HG02759 (cell line): ENCODE measurements at regions not wholly inside any gene's neighbourhood (a gene's known extent, or its start where the extent isn't known, plus 50 kb on each side); places are given as distances from the start of the nearest gene placed in this dataset.

ENCODE experiments used
- ATAC-seq: cut with Tn5 transposase; IDR thresholded peaks from one replicate; pipeline ENCODE4 v1.9.1; 2021; ENCODE audit warnings: mild to moderate bottlenecking, moderate library complexity; ENCODE audit not compliant: unreplicated experiment

DNA sequence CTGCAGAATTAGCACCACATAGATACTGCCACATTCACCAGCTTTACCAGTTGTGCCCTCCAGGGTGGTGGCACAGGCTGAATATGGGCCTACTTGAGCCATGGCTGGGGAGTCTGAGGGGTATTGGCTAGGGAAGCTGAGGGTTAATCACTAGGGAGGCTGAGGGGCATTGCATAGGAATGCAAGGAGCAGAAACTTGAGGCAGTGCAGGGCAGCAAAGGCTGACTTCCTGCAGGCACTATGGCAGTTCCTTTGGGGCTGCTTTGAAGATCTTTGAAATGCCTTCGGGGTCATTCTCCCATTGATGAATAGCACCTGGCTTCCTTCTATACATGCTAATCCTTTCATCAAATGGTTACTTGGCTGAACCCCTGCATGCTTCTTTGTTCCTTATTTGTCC is 171.5 kb downstream of the RCN1 start:
- ATAC-seq, result no peak

DNA sequence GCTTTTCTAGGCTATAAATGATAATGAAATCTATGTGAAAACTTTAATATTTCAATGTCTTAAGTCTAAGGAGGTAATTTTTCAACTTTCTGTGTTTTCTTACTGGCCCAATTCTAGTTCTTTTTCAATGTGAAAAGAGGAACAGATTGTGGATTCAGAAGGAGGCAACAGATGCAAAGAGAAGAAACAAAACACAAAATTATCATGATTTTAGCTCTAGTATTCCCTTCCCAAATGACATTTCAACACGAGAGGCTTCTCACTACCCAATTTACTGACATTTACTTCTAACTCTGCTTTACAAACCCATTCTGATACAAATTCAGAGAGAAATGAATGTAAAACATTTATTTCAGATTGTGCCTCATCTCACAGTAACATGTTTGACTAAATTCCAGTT is 169.4 kb downstream of the WT1 start:
- no peak for ATAC-seq

DNA sequence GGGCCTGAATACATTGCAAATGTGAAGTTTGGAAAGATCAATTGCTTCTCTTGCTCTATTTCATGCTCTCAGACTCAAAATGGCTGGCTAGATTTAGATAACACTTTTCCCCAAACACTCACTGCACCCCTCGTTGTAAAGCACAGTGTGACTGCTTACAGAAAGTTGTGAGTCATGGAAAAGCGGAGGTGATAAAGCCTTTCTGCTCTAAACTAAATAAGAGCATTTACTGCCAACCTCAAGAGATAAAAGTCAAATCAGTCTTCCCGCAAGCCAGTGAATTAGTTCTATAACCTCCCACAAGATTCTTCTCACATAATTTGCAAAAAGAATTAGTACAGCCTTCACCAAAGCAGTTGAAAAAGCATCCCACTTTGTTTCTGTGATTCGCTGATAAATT is 168.7 kb downstream of the WT1 start:
- ATAC-seq, result no peak

- ATAC-seq, result no peak
These were observed 167.6 kb downstream of the WT1 start for GRCh38 chr11:32267679-32268187.

DNA sequence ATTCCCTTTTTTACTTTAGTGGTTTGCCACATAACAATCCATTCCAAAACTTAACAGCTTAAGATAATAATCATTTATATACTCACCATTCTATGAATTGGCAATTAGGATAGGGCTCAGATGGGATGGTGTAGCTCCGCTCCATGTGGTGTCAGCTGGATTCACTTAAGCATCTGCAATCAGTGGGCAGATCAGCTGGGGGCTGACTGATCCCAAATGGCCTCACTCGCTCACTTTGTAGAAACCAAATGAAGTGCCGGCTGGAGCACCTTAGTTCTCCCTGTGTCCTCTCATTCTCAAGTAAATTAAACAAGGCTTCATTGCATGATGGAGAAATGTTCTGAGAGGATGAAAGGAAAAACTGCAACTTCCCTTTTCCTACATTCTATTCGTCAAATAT is 161.4 kb downstream of the WT1 start:
- no peak for ATAC-seq

DNA sequence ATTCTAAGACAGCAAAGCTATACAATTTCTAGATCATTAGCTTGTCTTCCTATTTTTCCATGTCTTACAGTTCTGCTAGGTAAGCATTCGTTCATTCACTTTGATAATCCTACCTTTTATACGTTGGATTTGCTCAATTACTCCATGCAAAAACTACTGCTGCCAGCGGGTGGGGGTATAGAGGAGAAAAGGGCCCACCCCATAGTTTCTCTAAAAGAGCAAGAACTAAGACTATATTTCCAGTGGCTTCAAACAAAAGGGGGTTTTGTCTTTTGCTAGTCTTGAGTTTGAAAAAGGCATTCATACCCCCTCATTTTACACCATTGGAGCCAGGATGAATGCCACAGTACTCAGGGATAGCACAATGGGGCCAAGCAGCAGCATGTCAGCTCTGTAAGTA is 155.7 kb downstream of the WT1 start:
- no peak for ATAC-seq

DNA sequence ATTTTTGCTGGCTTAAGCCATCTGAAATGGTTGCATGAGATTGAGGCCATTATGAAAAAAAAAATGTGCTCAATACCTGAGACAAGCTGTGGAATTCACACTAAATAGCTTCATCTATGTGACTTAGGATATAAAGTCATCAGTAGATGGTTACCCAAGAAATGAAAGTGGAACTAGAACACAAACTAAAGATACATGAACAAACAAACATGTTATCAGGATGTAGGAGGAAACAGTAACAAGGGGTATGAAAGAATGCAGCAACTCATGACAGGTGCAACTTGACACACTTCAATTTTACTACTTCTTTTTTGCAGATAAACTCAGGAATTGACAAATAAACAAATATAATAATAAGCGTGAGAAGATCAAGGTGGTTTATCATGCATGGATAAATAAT is 155.0 kb downstream of the WT1 start:
- ATAC-seq, result no peak

GRCh38 chr11:32288276-32288675 is 147.1 kb downstream of the WT1 start:
- no peak for ATAC-seq

- ATAC-seq, result no peak
These were observed 145.6 kb downstream of the WT1 start for GRCh38 chr11:32289701-32290100.

DNA sequence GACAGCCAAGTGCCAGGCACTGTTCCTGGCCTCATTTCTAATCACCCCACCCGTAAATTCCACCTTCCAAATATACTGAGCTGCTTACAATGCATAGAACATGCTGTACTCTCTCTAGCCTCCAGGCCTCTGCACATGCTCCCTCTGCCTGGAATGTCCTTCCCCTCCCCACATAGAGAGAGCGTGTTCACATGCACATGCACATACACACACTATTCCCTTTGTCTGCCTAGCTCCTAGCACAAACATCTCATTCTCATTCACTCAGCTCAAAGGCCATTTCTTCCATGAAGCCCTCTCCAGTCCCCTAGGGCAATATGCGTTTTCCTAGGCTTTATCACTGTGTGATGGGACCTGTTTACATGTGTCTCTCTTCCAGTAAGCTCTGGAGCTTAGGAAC is 144.6 kb downstream of the WT1 start:
- ATAC-seq, result no peak

GRCh38 chr11:32297611-32298011 is 137.7 kb downstream of the WT1 start:
- ATAC-seq, result no peak

DNA sequence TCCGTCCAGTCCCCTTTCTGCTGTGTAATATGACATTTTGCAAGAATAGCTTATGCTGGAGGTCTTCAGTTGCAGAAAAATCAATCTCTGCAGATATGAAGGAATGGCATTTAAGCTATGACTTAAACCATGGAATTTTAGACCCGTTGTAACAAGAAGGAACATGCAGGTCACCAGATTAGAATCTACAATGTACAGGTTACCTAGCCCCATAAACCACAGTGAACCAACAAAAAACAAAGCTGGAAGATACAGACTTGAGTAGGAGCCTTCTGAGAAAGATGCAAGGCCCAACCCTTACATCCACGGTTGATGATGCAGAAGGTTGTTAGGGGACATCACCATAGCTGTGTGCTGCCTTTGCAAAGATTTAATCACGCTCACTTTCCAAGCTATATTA is 132.5 kb downstream of the WT1 start:
- ATAC-seq, result no peak

DNA sequence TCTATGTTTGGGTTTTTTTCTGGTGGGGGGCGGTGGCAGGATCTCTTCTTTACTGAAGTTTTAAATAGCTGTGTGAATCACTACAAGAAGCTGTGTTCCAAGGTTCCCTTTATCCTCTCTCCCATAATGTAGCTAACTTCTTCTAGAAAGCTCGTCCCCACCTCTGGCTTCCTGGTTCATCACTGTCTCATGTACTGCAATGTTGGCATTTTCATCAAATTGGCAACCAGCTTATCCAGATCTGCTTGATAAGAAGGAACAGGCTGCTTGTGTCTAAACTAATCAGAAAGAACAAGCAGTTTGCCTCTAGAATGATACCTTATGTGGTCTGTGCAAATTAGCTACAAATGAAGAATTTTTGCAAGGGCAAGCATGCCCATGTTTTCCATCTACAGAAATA is 130.8 kb downstream of the WT1 start:
- no peak for ATAC-seq

- no peak for ATAC-seq
These were observed 129.9 kb downstream of the WT1 start for GRCh38 chr11:32305460-32305859.

GRCh38 chr11:32307471-32307870 is 127.9 kb downstream of the WT1 start:
- no peak for ATAC-seq

DNA sequence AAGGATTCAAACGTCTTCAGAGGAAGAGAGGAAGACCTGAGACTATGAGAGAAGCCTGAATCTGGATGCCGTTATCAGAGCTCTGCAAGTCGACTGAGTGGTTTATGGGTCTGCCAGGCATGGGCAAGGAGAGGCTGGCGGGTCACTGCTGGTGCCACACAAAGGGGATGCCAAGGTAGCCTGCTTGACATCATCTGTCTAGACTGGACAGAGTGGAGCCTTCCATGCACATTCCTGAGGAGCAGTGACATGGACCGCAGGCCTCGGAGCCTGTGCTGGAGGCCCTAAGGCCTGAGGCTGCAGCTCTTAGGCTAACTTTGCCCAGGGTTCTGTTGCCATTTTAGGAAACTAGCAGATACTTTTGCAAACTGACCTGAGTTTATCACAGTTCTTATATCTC is 127.4 kb downstream of the WT1 start:
- no peak for ATAC-seq

- no peak for ATAC-seq
These were observed 125.7 kb downstream of the WT1 start for GRCh38 chr11:32309530-32310213.

DNA sequence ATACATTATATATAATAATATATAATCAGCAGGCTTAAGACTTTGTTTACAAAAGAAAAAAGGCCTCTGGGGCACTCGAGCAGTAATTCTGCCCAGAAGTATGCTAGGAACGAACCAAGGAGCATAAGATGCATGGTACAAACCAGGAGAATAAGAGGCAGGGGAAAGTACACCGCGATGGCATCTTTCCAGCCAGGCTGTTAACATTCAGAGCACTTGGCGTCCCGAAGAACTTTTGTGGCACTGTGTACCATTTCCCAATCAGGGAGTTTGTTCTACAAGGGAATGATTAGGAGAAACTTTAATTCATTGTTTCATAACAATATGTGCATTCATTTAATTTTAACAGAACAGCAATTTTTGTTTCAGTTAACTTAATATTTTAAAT is 125.1 kb downstream of the WT1 start:
- no peak for ATAC-seq

DNA sequence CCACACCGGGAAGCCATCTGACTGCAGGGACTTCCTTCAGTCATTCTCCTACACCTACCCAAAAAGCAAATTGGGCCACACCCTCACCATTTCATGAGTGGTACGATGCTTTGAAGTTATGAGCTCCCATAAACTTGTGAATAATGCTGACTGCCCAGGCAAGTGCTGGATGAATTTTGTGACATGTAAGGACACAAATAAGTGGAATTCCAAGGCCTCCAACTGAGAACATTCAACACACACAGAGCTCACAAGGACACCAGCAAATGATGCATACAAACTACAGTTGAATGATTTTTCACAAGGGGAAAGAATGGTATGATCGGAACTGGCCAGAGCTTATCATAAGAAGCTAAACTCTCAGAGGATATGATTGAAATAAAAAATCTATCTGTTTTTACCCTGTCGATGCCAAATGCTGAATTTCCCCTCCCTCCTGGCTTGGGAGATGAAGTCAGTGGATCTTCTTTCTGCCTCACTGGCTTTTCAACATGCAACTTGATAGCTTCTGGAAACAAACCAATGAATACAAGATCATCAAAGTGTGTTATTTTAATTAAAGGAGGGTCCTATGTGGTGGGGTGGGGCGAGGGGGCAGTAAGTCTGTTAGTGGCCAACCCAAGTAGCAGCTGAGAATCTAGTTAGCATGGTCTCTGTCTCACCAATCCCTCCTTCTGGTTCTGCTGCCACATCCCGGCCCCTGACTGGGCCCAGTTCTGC is 123.8 kb downstream of the WT1 start:
- no peak for ATAC-seq

DNA sequence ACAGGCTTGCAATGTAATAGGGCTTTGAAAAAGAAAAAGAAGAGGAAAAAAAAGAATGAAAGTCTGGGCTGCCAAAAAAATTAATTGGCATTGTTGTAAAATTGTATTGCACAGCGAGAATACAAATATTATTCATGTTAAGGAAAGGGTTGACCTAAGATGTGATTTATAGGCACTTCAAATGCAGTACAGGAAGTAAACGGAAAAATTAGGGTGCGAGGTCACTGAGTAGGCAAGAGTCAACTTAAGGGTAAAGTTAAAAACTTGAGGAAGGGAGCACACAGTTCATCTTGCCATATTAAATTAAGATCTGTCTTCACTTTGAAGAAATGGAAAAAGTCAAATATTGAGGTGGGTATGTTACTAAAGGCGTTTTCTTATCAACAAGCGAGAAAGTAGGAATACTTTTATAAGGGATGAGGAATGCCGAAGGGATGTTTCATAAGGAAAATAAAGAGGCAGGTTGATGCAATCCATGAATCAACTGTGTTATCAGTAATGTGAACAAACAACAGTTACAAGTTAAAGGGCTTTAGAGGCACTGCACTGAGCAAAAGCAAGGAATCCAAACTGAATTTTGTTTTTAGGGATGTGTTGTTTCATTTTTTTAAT is 123.0 kb downstream of the WT1 start:
- ATAC-seq, result no peak

GRCh38 chr11:32312865-32313403 is 122.4 kb downstream of the WT1 start:
- no peak for ATAC-seq

DNA sequence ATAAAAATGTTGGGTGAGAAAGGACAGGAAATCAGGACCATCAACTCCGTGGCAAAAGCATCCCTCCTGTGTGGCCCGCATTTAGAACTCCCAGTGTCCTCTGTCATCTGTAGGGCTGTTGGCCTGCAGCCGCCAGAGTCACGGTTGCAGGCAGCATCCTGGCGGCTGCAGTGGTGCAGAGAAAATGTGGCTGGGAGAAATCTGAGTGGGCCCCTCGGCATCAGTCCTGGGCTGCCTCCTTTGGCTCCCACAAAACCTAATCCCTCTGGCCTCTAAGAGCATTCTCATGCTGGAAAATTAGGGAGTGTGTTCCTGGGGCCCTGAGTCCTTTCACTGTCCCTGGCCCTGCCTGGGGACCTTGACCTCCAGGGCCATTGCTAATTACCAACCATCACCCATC is 121.9 kb downstream of the WT1 start:
- no peak for ATAC-seq
